PC-3 (cell line): ENCODE measurements at regions not wholly inside any gene's neighbourhood (a gene's known extent, or its start where the extent isn't known, plus 50 kb on each side); places are given as distances from the start of the nearest gene placed in this dataset.

ENCODE experiments used
- ATAC-seq: fragments of 200-7000 bp; cut with Tn5 transposase; 2 replicates; pipeline ENCODE4 v1.9.1; 2020; ENCODE audit warnings: mild to moderate bottlenecking, moderate library complexity
- BruUV-seq: library from RNA; stranded (reverse); fragments of 400-500 nt; replicated peaks from 2 replicates; lab custom pipeline; 2021; lab: Mats Ljungman, UMichigan
- CTCF ChIA-PET: fragments of 300-600 bp; sonication (Branson Sonifier 250); formaldehyde crosslinking; loops from one replicate; lab custom pipeline; 2022; ENCODE audit warnings: antibody characterized with exemption; lab: Charles Lee
- POLR2A ChIA-PET: fragments of 300-600 bp; sonication (Branson Sonifier 250); formaldehyde crosslinking; loops from one replicate; lab custom pipeline; 2022; ENCODE audit warnings: antibody characterized with exemption; ENCODE audit not compliant: unreplicated experiment; lab: Charles Lee
- DNase-seq: peaks from one replicate; pipeline ENCODE4 v3.0.0-alpha.2; 2015
- H2AFZ ChIP-seq: fragments of 300-600 bp; sonication (generic); 2 replicates; pipeline ENCODE4 v1.6.0; 2016; ENCODE audit warnings: antibody characterized with exemption, low read length
- H3F3A ChIP-seq: fragments of 300-600 bp; sonication (generic); one replicate; pipeline ENCODE4 v1.6.0; 2017; ENCODE audit warnings: antibody characterized with exemption, low read length, control low read depth, mild to moderate bottlenecking; ENCODE audit not compliant: unreplicated experiment
- H3K27ac ChIP-seq: fragments of 300-600 bp; sonication (generic); 2 replicates; pipeline ENCODE4 v1.5.1; 2016; ENCODE audit warnings: mild to moderate bottlenecking, low read length
- H3K27me3 ChIP-seq: fragments of 300-600 bp; sonication (generic); 2 replicates; pipeline ENCODE4 v1.6.1; 2016; ENCODE audit warnings: low read length, mixed read lengths
- H3K36me3 ChIP-seq: fragments of 300-600 bp; sonication (generic); 2 replicates; pipeline ENCODE4 v1.6.1; 2016; ENCODE audit warnings: low read depth, mixed run types, low read length, mixed read lengths
- H3K4me1 ChIP-seq: fragments of 300-600 bp; sonication (generic); 2 replicates; pipeline ENCODE4 v1.5.1; 2016; ENCODE audit warnings: low read length; ENCODE audit not compliant: insufficient read depth
- H3K4me2 ChIP-seq: fragments of 300-600 bp; sonication (generic); 2 replicates; pipeline ENCODE4 v1.6.0; 2016; ENCODE audit warnings: low read length
- H3K4me3 ChIP-seq: fragments of 300-600 bp; sonication (generic); 2 replicates; pipeline ENCODE4 v1.5.1; 2016; ENCODE audit warnings: mild to moderate bottlenecking, low read length, mixed read lengths
- H3K79me2 ChIP-seq: fragments of 300-600 bp; sonication (generic); 2 replicates; pipeline ENCODE4 v1.6.1; 2017; ENCODE audit warnings: low read length, mixed read lengths
- H3K9ac ChIP-seq: fragments of 300-600 bp; sonication (generic); 2 replicates; pipeline ENCODE4 v1.6.0; 2016; ENCODE audit warnings: mild to moderate bottlenecking, low read length
- H3K9me2 ChIP-seq: fragments of 300-600 bp; sonication (generic); replicated peaks from 2 replicates; pipeline ENCODE4 v1.6.1; 2016; ENCODE audit warnings: mixed run types, low read length, mixed read lengths
- H3K9me3 ChIP-seq: fragments of 300-600 bp; sonication (generic); 2 replicates; pipeline ENCODE4 v1.6.1; 2016; ENCODE audit warnings: low read length, mixed read lengths
- H4K20me1 ChIP-seq: fragments of 300-600 bp; sonication (generic); 2 replicates; pipeline ENCODE4 v1.6.1; 2016; ENCODE audit warnings: low read length, mixed read lengths
- EZH2 ChIP-seq: fragments of 300-600 bp; sonication (generic); IDR thresholded peaks from one replicate; pipeline ENCODE4 v1.6.1; 2017; ENCODE audit warnings: antibody characterized with exemption, mild to moderate bottlenecking, low read length; ENCODE audit not compliant: unreplicated experiment
- EZH2phosphoT487 ChIP-seq: fragments of 300-600 bp; sonication (generic); IDR thresholded peaks from 2 replicates; pipeline ENCODE4 v1.6.1; 2018; ENCODE audit warnings: mild to moderate bottlenecking, antibody characterized with exemption, low read length, borderline replicate concordance
- intact Hi-C: fragments of 100-400 bp; cut with micrococcal nuclease; formaldehyde crosslinking; loops from 2 replicates; pipeline ENCODE4 v1.9.0; 2023
- TF ChIP-seq, protein P1 (sequence below): fragments of 300-600 bp; sonication (generic); conservative IDR thresholded peaks from 2 replicates; pipeline ENCODE4 v1.5.1; 2017; ENCODE audit warnings: antibody characterized with exemption, low read depth, mild to moderate bottlenecking, low read length

DNA sequence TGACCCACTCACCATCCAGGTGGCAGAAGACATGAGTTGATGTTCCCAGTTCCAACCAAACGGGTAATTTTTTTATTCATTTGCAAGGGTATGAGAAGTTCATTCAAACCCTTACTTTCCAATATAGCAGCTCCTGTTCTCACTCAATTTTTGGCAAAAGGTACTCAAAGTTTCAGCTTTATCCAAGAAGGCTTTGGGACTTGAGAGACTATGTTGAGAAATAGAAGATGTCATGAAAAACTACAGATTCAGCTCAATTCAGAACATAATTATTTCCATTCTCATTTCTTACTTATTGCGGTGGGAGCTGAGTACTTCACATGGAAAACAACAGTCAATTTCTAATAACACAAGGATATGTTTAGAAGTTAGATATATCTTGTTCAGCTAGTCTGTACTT is 162.3 kb downstream of the FNDC1 start:
- CTCF ChIA-PET, result no interaction called here
- no TSS peak for BruUV-seq
- TF ChIP-seq EZH2, result no peak
- TF ChIP-seq, protein P1, sequence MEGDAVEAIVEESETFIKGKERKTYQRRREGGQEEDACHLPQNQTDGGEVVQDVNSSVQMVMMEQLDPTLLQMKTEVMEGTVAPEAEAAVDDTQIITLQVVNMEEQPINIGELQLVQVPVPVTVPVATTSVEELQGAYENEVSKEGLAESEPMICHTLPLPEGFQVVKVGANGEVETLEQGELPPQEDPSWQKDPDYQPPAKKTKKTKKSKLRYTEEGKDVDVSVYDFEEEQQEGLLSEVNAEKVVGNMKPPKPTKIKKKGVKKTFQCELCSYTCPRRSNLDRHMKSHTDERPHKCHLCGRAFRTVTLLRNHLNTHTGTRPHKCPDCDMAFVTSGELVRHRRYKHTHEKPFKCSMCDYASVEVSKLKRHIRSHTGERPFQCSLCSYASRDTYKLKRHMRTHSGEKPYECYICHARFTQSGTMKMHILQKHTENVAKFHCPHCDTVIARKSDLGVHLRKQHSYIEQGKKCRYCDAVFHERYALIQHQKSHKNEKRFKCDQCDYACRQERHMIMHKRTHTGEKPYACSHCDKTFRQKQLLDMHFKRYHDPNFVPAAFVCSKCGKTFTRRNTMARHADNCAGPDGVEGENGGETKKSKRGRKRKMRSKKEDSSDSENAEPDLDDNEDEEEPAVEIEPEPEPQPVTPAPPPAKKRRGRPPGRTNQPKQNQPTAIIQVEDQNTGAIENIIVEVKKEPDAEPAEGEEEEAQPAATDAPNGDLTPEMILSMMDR, result no peak

DNA sequence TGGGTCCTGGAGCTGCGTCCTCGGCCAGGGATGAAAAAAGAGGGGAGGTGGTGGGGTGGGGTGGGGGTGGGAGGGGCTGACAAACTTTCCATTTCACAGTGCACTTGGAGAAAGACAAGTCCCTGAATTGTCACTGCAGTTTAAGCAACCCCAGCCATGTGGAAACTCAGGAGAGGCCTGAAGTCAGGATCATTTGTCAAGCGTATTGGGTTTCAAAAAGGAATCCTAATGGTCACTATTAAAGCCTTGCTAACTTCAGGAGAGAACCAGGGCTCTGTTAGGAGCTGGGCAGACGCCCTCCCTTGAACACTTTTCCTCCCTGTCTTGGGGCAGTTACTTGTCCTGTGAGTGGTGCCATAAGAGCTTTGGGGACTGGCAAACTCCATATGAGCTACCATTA is 159.9 kb downstream of the FNDC1 start:
- Histone ChIP-seq H3K4me1 (no peaks in the 10 kb centered on the region), H3K27me3 (peaks cover 35% of the 10 kb centered on the region), H3K36me3 (no peaks in the 10 kb centered on the region), H3F3A (no peaks in the 10 kb centered on the region), H3K4me2 (no peak overlapping the region), H3K79me2 (no peaks in the 10 kb centered on the region), H3K9me2 (no peaks in the 10 kb centered on the region), H3K9me3 (no peaks in the 10 kb centered on the region), H3K9ac (no peak overlapping the region), H3K27ac (no peak overlapping the region), H3K4me3 (no peak overlapping the region), H2AFZ (no peak overlapping the region), H4K20me1 (no peaks in the 10 kb centered on the region)
- no peak for TF ChIP-seq EZH2phosphoT487
- TF ChIP-seq EZH2, result no peak
- TF ChIP-seq, protein P1, result no peak
- ATAC-seq (no peak), DNase-seq (no peak)
- CTCF ChIA-PET, result no interaction called here
- POLR2A ChIA-PET, result no interaction called here
- no TSS peak for BruUV-seq
- intact Hi-C loops, result no loop called here

More for the DNA sequence above, 162.3 kb downstream of the FNDC1 start:
- no peaks in the 10 kb centered on the region for H4K20me1 ChIP-seq
- no peak overlapping the region for H2AFZ ChIP-seq
- H3F3A ChIP-seq, result no peaks in the 10 kb centered on the region
- no peaks in the 10 kb centered on the region for H3K9me3 ChIP-seq
- no peaks in the 10 kb centered on the region for H3K9me2 ChIP-seq
- H3K4me1 ChIP-seq, result no peaks in the 10 kb centered on the region
- H3K9ac ChIP-seq, result no peak overlapping the region
- H3K4me3 ChIP-seq, result no peak overlapping the region
- H3K27ac ChIP-seq, result no peak overlapping the region
- no peaks in the 10 kb centered on the region for H3K36me3 ChIP-seq
- no peak overlapping the region for H3K4me2 ChIP-seq
- POLR2A ChIA-PET, result no interaction called here
- no peak for DNase-seq
- ATAC-seq, result no peak
- intact Hi-C loops, result no loop called here
- peaks cover 22% of the 10 kb centered on the region; the same call in 1 of the 2 replicates for H3K27me3 ChIP-seq
- no peaks in the 10 kb centered on the region for H3K79me2 ChIP-seq

DNA sequence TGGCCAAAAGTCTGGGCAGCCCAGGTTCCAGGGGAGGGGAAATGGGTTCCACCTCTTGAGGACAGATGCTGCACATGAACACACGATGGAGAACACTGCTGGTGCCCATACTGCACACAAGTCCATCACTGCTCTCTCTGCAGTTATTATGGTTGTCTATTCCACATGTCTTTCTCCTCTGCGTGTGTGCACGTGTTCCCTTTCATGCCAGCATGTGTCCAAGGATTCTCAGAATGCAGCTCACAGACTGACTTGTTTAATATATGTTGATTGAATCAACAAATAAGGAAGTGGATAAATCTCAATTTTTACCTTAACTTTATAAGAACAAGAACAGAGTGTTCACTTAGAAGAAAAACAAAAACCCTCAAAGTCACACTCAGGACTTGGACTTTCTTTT is 158.9 kb downstream of the FNDC1 start:
- Histone ChIP-seq H3K27ac (no peak overlapping the region), H3K36me3 (no peaks in the 10 kb centered on the region), H3K4me3 (no peak overlapping the region), H3K9ac (no peak overlapping the region), H3F3A (no peaks in the 10 kb centered on the region), H3K9me2 (no peaks in the 10 kb centered on the region), H3K27me3 (peaks cover 35% of the 10 kb centered on the region), H3K79me2 (no peaks in the 10 kb centered on the region), H3K9me3 (no peaks in the 10 kb centered on the region), H3K4me2 (no peak overlapping the region), H2AFZ (no peak overlapping the region), H3K4me1 (no peaks in the 10 kb centered on the region), H4K20me1 (no peaks in the 10 kb centered on the region)
- no peak for TF ChIP-seq EZH2
- TF ChIP-seq, protein P1, result no peak
- BruUV-seq, result no TSS peak
- intact Hi-C loops, result no loop called here
- ChIA-PET POLR2A (no interaction called here), CTCF (no interaction called here)
- no peak for DNase-seq
- ATAC-seq, result no peak
